ENCODE measurements at regions not wholly inside any gene's neighbourhood (a gene's known extent, or its start where the extent isn't known, plus 50 kb on each side); places are given as distances from the start of the nearest gene placed in this dataset.

GRCh38 chr5:88459971-88460370 is 191.3 kb upstream of the TMEM161B start:
- no TSS peak for BruUV-seq (replicated peaks)
- Histone ChIP-seq H3K4me1 (ENCODE audit: control insufficient read depth in 1 of 2, insufficient read depth in 2 of 2, low read length in 2 of 2) (no peaks in the 10 kb centered on the region), H3K9ac (ENCODE audit: low read length) (no peak overlapping the region), H3K9me3 (ENCODE audit: control insufficient read depth in 1 of 2, insufficient read depth in 1 of 2, low read depth in 1 of 2, low read length in 2 of 2) (no peaks in the 10 kb centered on the region), H3K4me2 (ENCODE audit: low read length) (no peak overlapping the region), H4K20me1 (ENCODE audit: insufficient read depth) (no peaks in the 10 kb centered on the region), H3K9me2 (ENCODE audit: insufficient read depth) (no peaks in the 10 kb centered on the region), H3K4me3 (replicated peaks in 1 of 2; ENCODE audit: low read depth in 1 of 2, low read length in 2 of 2) (no peak overlapping the region), H3K27ac (ENCODE audit: low read depth, low read length) (no peak overlapping the region), H3K79me2 (ENCODE audit: insufficient read depth, low read length) (no peaks in the 10 kb centered on the region), H3K27me3 (ENCODE audit: insufficient read depth, low read length) (no peaks in the 10 kb centered on the region), H3K36me3 (ENCODE audit: control insufficient read depth in 1 of 2, insufficient read depth in 2 of 2, low read length in 2 of 2) (no peaks in the 10 kb centered on the region), H2AFZ (ENCODE audit: low read depth, low read length, poor library complexity, severe bottlenecking) (no peak overlapping the region)
- TF ChIP-seq REST (IDR thresholded peaks at IDR 0.05; ENCODE audit: low read depth) (no peak), POLR2A (IDR thresholded peaks at IDR 0.05; ENCODE audit: borderline replicate concordance, extremely low read depth, insufficient read depth, insufficient read length) (no peak), POLR2AphosphoS5 (IDR thresholded peaks at IDR 0.05; ENCODE audit: low read depth, low read length) (no peak), RAD21 (IDR thresholded peaks at IDR 0.05; ENCODE audit: low read depth) (no peak), EGR1 (IDR thresholded peaks at IDR 0.05; ENCODE audit: low read depth) (no peak), SP1 (IDR thresholded peaks at IDR 0.05; ENCODE audit: low read depth) (no peak), MAX (IDR thresholded peaks at IDR 0.05) (no peak), SRF (IDR thresholded peaks at IDR 0.05; ENCODE audit: low read depth) (no peak), CBX3 (IDR thresholded peaks at IDR 0.05; ENCODE audit: low read depth) (no peak), EZH2 (IDR thresholded peaks at IDR 0.05) (no peak), FOSL1 (IDR thresholded peaks at IDR 0.05; ENCODE audit: low read depth) (no peak), ATF3 (IDR thresholded peaks at IDR 0.05) (no peak), SIN3A (IDR thresholded peaks at IDR 0.05; ENCODE audit: low read depth) (no peak), CEBPB (IDR thresholded peaks at IDR 0.05; ENCODE audit: low read depth) (no peak), JUND (IDR thresholded peaks at IDR 0.05) (no peak), TCF7L2 (IDR thresholded peaks at IDR 0.05; ENCODE audit: borderline replicate concordance, extremely low read depth, insufficient read depth, insufficient read length) (no peak)
- intact Hi-C loops (cut with micrococcal nuclease) = no loop called here
- CTCF ChIA-PET = no interaction called here
- ATAC-seq (no peak), DNase-seq (ENCODE audit: low read depth, low spot score) (no peak)
- RAD21 ChIA-PET (ENCODE audit: low non-redundant PET in 1 of 2, low total read pairs in 2 of 2, uncharacterized antibody in 2 of 2, unreplicated experiment in 2 of 2) = no interaction called here
- POLR2A ChIA-PET = no interaction called here
